Keratinocyte (primary cell): ENCODE measurements at regions not wholly inside any gene's neighbourhood (a gene's known extent, or its start where the extent isn't known, plus 50 kb on each side); places are given as distances from the start of the nearest gene placed in this dataset.
"Not testable (repeated sequence)": the region's sequence is repeated elsewhere in the genome, so short reads cannot be mapped to it uniquely, and the experiment has no call there.

ENCODE experiments used
- DNase-seq: peaks from one replicate; pipeline ENCODE4 v3.0.0-alpha.2; 2011; ENCODE audit warnings: low read depth, missing footprints, low spot score
- FAIRE-seq: peaks from 2 replicates; lab custom pipeline; 2011; peaks lifted over from hg19 to GRCh38; lab: Jason Lieb, UNC
- H2AFZ ChIP-seq: 2 replicates; pipeline ENCODE4 v1.6.0; 2012; ENCODE audit warnings: low read length, control low read depth, inconsistent platforms; ENCODE audit not compliant: control insufficient read depth
- H3K27ac ChIP-seq: 2 replicates; pipeline ENCODE4 v1.5.1; 2011; ENCODE audit warnings: low read length; ENCODE audit not compliant: control insufficient read depth, insufficient read depth
- H3K27me3 ChIP-seq: 3 replicates; pipeline ENCODE4 v1.6.0; 2011; ENCODE audit warnings: low read length; ENCODE audit not compliant: control insufficient read depth, insufficient read depth; ENCODE audit errors: extremely low read depth
- H3K36me3 ChIP-seq, 2 experiments: 2 replicates in 1 of 2; 3 replicates in 1 of 2; pipeline ENCODE4 v1.5.1; 2011; ENCODE audit warnings: low read length in 2 of 2, mild to moderate bottlenecking in 1 of 2; ENCODE audit not compliant: control insufficient read depth in 2 of 2, insufficient read depth in 2 of 2; ENCODE audit errors: extremely low read depth in 1 of 2
- H3K4me1 ChIP-seq: 3 replicates; pipeline ENCODE4 v1.5.1; 2011; ENCODE audit warnings: low read length; ENCODE audit not compliant: control insufficient read depth, insufficient read depth; ENCODE audit errors: extremely low read depth
- H3K4me2 ChIP-seq: 3 replicates; pipeline ENCODE4 v1.6.0; 2011; ENCODE audit warnings: low read depth, low read length; ENCODE audit not compliant: control insufficient read depth, insufficient read depth; ENCODE audit errors: extremely low read depth
- H3K4me3 ChIP-seq, 3 experiments: fragments of 200-600 bp in 1 of 3; sonication (generic) in 1 of 3; 2 replicates in 2 of 3; 3 replicates in 1 of 3; pipeline ENCODE4 v1.5.1; 2011 to 2016; ENCODE audit warnings: low read length in 3 of 3, mild to moderate bottlenecking in 3 of 3, control low read depth in 2 of 3, inconsistent platforms in 1 of 3, low read depth in 1 of 3, mixed read lengths in 1 of 3, mixed run types in 1 of 3, moderate library complexity in 1 of 3; ENCODE audit not compliant: control insufficient read depth in 2 of 3, insufficient read depth in 2 of 3; ENCODE audit errors: extremely low read depth in 1 of 3
- H3K79me2 ChIP-seq: 2 replicates; pipeline ENCODE4 v1.6.0; 2012; ENCODE audit warnings: low read length; ENCODE audit not compliant: control insufficient read depth, insufficient read depth
- H3K9ac ChIP-seq: 3 replicates; pipeline ENCODE4 v1.6.0; 2011; ENCODE audit warnings: low read length; ENCODE audit not compliant: control insufficient read depth, insufficient read depth; ENCODE audit errors: extremely low read depth
- H3K9me1 ChIP-seq: 3 replicates; pipeline ENCODE4 v1.6.0; 2011; ENCODE audit warnings: low read length; ENCODE audit not compliant: control insufficient read depth, insufficient read depth; ENCODE audit errors: extremely low read depth
- H3K9me3 ChIP-seq: 2 replicates; pipeline ENCODE4 v1.5.1; 2012; ENCODE audit warnings: low read depth, low read length; ENCODE audit not compliant: control insufficient read depth
- H4K20me1 ChIP-seq: 3 replicates; pipeline ENCODE4 v1.6.0; 2011; ENCODE audit warnings: low read length; ENCODE audit not compliant: control insufficient read depth, insufficient read depth; ENCODE audit errors: extremely low read depth
- CTCF ChIP-seq, 3 experiments: IDR thresholded peaks in 1 of 3; conservative IDR thresholded peaks in 1 of 3; optimal IDR thresholded peaks in 1 of 3; 2 replicates in 2 of 3; 3 replicates in 1 of 3; pipeline versions ENCODE3 to v1.5.1; 2011; ENCODE audit warnings: low read length in 3 of 3, mild to moderate bottlenecking in 3 of 3, moderate library complexity in 2 of 3, control low read depth in 1 of 3, inconsistent platforms in 1 of 3; ENCODE audit not compliant: insufficient read depth in 2 of 3; ENCODE audit errors: extremely low read depth in 1 of 3
- EZH2 ChIP-seq: IDR thresholded peaks from one replicate; pipeline ENCODE4 v1.6.1; 2012; ENCODE audit warnings: inconsistent platforms, mild to moderate bottlenecking, low read length, moderate library complexity
- dilution Hi-C: fragments of 300-500 bp; cut with MboI; formaldehyde crosslinking; loops from one replicate; pipeline ENCODE4 v1.7.0; 2020; ENCODE audit warnings: low sequenced_read_pairs; ENCODE audit not compliant: extremely low pct_ligation_motif_present

GRCh38 chr12:75750716-75751306 is 239.4 kb upstream of the KRR1 start:
- Histone ChIP-seq H3K9ac (no peak overlapping the region), H3K79me2 (no peaks in the 10 kb centered on the region), H3K27me3 (no peaks in the 10 kb centered on the region), H3K9me3 (no peaks in the 10 kb centered on the region), H3K4me3 (no peak overlapping the region), H3K4me1 (peaks cover 12% of the 10 kb centered on the region), H2AFZ (no peak overlapping the region), H3K36me3 (no peaks in the 10 kb centered on the region), H3K9me1 (no peaks in the 10 kb centered on the region), H4K20me1 (no peaks in the 10 kb centered on the region), H3K4me2 (no peak overlapping the region), H3K27ac (no peak overlapping the region)
- dilution Hi-C loops = no loop called here
- FAIRE-seq (peak; percentile 20), DNase-seq (no peak)
- TF ChIP-seq EZH2 (no peak), CTCF (optimal IDR thresholded peaks at IDR 0.05 in 1 of 3, IDR thresholded peaks at IDR 0.05 in 1 of 3, conservative IDR thresholded peaks at IDR 0.05 in 1 of 3; ENCODE audit: extremely low read depth in 1 of 3, insufficient read depth in 2 of 3, low read length in 3 of 3) (no peak)

DNA sequence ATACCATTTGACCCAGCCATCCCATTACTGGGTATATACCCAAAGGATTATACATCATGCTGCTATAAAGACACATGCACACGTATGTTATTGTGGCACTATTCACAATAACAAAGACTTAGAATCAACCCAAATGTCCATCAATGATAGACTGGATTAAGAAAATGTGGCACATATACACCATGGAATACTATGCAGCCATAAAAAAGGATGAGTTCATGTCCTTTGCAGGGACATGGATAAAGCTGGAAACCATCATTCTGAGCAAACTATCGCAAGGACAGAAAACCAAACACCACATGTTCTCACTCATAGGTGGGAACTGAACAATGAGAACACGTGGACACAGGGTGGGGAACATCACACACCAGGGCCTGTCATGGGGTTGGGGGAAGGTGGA is 237.6 kb upstream of the KRR1 start:
- H3K79me2 ChIP-seq, H4K20me1 ChIP-seq, H2AFZ ChIP-seq, H3K4me3 ChIP-seq, FAIRE-seq, H3K27ac ChIP-seq, DNase-seq, H3K4me2 ChIP-seq, H3K9me1 ChIP-seq, H3K27me3 ChIP-seq, H3K9me3 ChIP-seq, dilution Hi-C loops, H3K36me3 ChIP-seq, H3K9ac ChIP-seq: not testable (repeated sequence)
- H3K4me1 ChIP-seq = peaks cover 12% of the 10 kb centered on the region

GRCh38 chr12:75748136-75748535 is 236.7 kb upstream of the KRR1 start:
- no peak for TF ChIP-seq CTCF (optimal IDR thresholded peaks at IDR 0.05 in 1 of 3, IDR thresholded peaks at IDR 0.05 in 1 of 3, conservative IDR thresholded peaks at IDR 0.05 in 1 of 3; ENCODE audit: extremely low read depth in 1 of 3, insufficient read depth in 2 of 3, low read length in 3 of 3)
- TF ChIP-seq EZH2 = no peak
- Histone ChIP-seq H3K27me3 (no peaks in the 10 kb centered on the region), H3K9me1 (no peaks in the 10 kb centered on the region), H3K36me3 (no peaks in the 10 kb centered on the region), H2AFZ (no peak overlapping the region), H3K27ac (peak overlapping the region; percentile 63), H3K9me3 (no peaks in the 10 kb centered on the region), H4K20me1 (no peaks in the 10 kb centered on the region), H3K4me2 (no peak overlapping the region), H3K4me1 (peaks cover 12% of the 10 kb centered on the region), H3K79me2 (no peaks in the 10 kb centered on the region), H3K4me3 (no peak overlapping the region), H3K9ac (no peak overlapping the region)
- dilution Hi-C loops = no loop called here
- no peak for FAIRE-seq
- no peak for DNase-seq
